Adipocyte (in vitro differentiated cells): ENCODE measurements at regions not wholly inside any gene's neighbourhood (a gene's known extent, or its start where the extent isn't known, plus 50 kb on each side); places are given as distances from the start of the nearest gene placed in this dataset.

ENCODE experiments used
- DNase-seq: peaks from one replicate; pipeline ENCODE4 v3.0.0-alpha.2; 2015; ENCODE audit warnings: low read depth
- H3K27me3 ChIP-seq: replicated peaks from 2 replicates; pipeline ENCODE4 v1.7.0; 2013; ENCODE audit warnings: mild to moderate bottlenecking, low read length, moderate library complexity; ENCODE audit not compliant: control insufficient read depth, insufficient read depth
- H3K36me3 ChIP-seq: 2 replicates; pipeline ENCODE4 v1.7.0; 2013; ENCODE audit warnings: low read length, mild to moderate bottlenecking, moderate library complexity; ENCODE audit not compliant: control insufficient read depth, insufficient read depth, severe bottlenecking
- H3K4me1 ChIP-seq: 2 replicates; pipeline ENCODE4 v1.7.0; 2013; ENCODE audit warnings: mild to moderate bottlenecking, low read length, moderate library complexity; ENCODE audit not compliant: control insufficient read depth, insufficient read depth
- H3K4me3 ChIP-seq: 2 replicates; pipeline ENCODE4 v1.7.0; 2013; ENCODE audit warnings: mild to moderate bottlenecking, low read length, moderate library complexity
- H3K9ac ChIP-seq: 2 replicates; pipeline ENCODE4 v1.7.0; 2013; ENCODE audit warnings: mild to moderate bottlenecking, low read length, moderate library complexity
- H3K9me3 ChIP-seq: 2 replicates; pipeline ENCODE4 v1.7.0; 2013; ENCODE audit warnings: mild to moderate bottlenecking, low read length, moderate library complexity; ENCODE audit not compliant: control insufficient read depth

- H3K4me1 ChIP-seq = no peaks in the 10 kb centered on the region
- no peak for DNase-seq
- H3K27me3 ChIP-seq = no peaks in the 10 kb centered on the region
- no peaks in the 10 kb centered on the region for H3K36me3 ChIP-seq
- no peak overlapping the region for H3K9ac ChIP-seq
- H3K9me3 ChIP-seq = no peaks in the 10 kb centered on the region
- H3K4me3 ChIP-seq = no peak overlapping the region
Measured at GRCh38 chr2:16049406-16049805, 109.1 kb downstream of the MYCN start.

- Histone ChIP-seq H3K9me3 (no peaks in the 10 kb centered on the region), H3K4me3 (no peak overlapping the region), H3K27me3 (no peaks in the 10 kb centered on the region), H3K9ac (no peak overlapping the region), H3K4me1 (no peaks in the 10 kb centered on the region), H3K36me3 (no peaks in the 10 kb centered on the region)
- DNase-seq = no peak
Measured at GRCh38 chr2:16048466-16048865, 108.1 kb downstream of the MYCN start.

GRCh38 chr2:16047701-16048100 lies 107.4 kb downstream of the MYCN start:
- Histone ChIP-seq H3K4me3 (no peak overlapping the region), H3K4me1 (no peaks in the 10 kb centered on the region), H3K9me3 (no peaks in the 10 kb centered on the region), H3K36me3 (no peaks in the 10 kb centered on the region), H3K27me3 (no peaks in the 10 kb centered on the region), H3K9ac (no peak overlapping the region)
- DNase-seq = no peak

GRCh38 chr2:16046649-16047048 lies 106.3 kb downstream of the MYCN start:
- H3K4me1 ChIP-seq = no peaks in the 10 kb centered on the region
- H3K4me3 ChIP-seq = no peak overlapping the region
- no peak overlapping the region for H3K9ac ChIP-seq
- no peaks in the 10 kb centered on the region for H3K36me3 ChIP-seq
- DNase-seq = no peak
- H3K27me3 ChIP-seq = no peaks in the 10 kb centered on the region
- H3K9me3 ChIP-seq = no peaks in the 10 kb centered on the region

- no peak overlapping the region for H3K4me3 ChIP-seq
- no peaks in the 10 kb centered on the region for H3K36me3 ChIP-seq
- H3K27me3 ChIP-seq = no peaks in the 10 kb centered on the region
- no peak for DNase-seq
- H3K9ac ChIP-seq = no peak overlapping the region
- H3K4me1 ChIP-seq = no peaks in the 10 kb centered on the region
- no peaks in the 10 kb centered on the region for H3K9me3 ChIP-seq
Measured at GRCh38 chr2:16045653-16046352, 105.5 kb downstream of the MYCN start.

GRCh38 chr2:16044946-16045456 lies 104.7 kb downstream of the MYCN start:
- Histone ChIP-seq H3K36me3 (no peaks in the 10 kb centered on the region), H3K9ac (no peak overlapping the region), H3K4me1 (no peaks in the 10 kb centered on the region), H3K27me3 (no peaks in the 10 kb centered on the region), H3K9me3 (no peaks in the 10 kb centered on the region), H3K4me3 (no peak overlapping the region)
- no peak for DNase-seq

- no peak for DNase-seq
- no peak overlapping the region for H3K4me3 ChIP-seq
- no peaks in the 10 kb centered on the region for H3K9me3 ChIP-seq
- H3K4me1 ChIP-seq = no peaks in the 10 kb centered on the region
- peaks cover under 1% of the 10 kb centered on the region for H3K27me3 ChIP-seq
- H3K9ac ChIP-seq = no peak overlapping the region
- H3K36me3 ChIP-seq = no peaks in the 10 kb centered on the region
Measured at GRCh38 chr2:16043627-16044026, 103.3 kb downstream of the MYCN start.

- Histone ChIP-seq H3K36me3 (no peaks in the 10 kb centered on the region), H3K4me1 (no peaks in the 10 kb centered on the region), H3K4me3 (no peak overlapping the region), H3K27me3 (peaks cover 4% of the 10 kb centered on the region), H3K9me3 (no peaks in the 10 kb centered on the region), H3K9ac (no peak overlapping the region)
- no peak for DNase-seq
Measured at GRCh38 chr2:16043192-16043591, 102.8 kb downstream of the MYCN start.

- Histone ChIP-seq H3K36me3 (no peaks in the 10 kb centered on the region), H3K9ac (no peak overlapping the region), H3K27me3 (peaks cover 4% of the 10 kb centered on the region), H3K9me3 (no peaks in the 10 kb centered on the region), H3K4me1 (no peaks in the 10 kb centered on the region), H3K4me3 (no peak overlapping the region)
- DNase-seq = no peak
Measured at GRCh38 chr2:16042201-16042700, 101.9 kb downstream of the MYCN start.

- Histone ChIP-seq H3K36me3 (no peaks in the 10 kb centered on the region), H3K4me3 (no peak overlapping the region), H3K27me3 (peaks cover 14% of the 10 kb centered on the region), H3K4me1 (no peaks in the 10 kb centered on the region), H3K9ac (no peak overlapping the region), H3K9me3 (no peaks in the 10 kb centered on the region)
- no peak for DNase-seq
Measured at GRCh38 chr2:16040271-16041010, 100.1 kb downstream of the MYCN start.

GRCh38 chr2:16039823-16040222 lies 99.5 kb downstream of the MYCN start:
- Histone ChIP-seq H3K4me1 (no peaks in the 10 kb centered on the region), H3K36me3 (no peaks in the 10 kb centered on the region), H3K9me3 (no peaks in the 10 kb centered on the region), H3K4me3 (no peak overlapping the region), H3K9ac (no peak overlapping the region), H3K27me3 (peaks cover 14% of the 10 kb centered on the region)
- DNase-seq = no peak
